GM21619 (cell line): ENCODE measurements at regions not wholly inside any gene's neighbourhood (a gene's known extent, or its start where the extent isn't known, plus 50 kb on each side); places are given as distances from the start of the nearest gene placed in this dataset.

Source experiments
- ATAC-seq: cut with Tn5 transposase; IDR thresholded peaks from one replicate; pipeline ENCODE4 v1.9.1; 2021; ENCODE audit not compliant: unreplicated experiment

DNA sequence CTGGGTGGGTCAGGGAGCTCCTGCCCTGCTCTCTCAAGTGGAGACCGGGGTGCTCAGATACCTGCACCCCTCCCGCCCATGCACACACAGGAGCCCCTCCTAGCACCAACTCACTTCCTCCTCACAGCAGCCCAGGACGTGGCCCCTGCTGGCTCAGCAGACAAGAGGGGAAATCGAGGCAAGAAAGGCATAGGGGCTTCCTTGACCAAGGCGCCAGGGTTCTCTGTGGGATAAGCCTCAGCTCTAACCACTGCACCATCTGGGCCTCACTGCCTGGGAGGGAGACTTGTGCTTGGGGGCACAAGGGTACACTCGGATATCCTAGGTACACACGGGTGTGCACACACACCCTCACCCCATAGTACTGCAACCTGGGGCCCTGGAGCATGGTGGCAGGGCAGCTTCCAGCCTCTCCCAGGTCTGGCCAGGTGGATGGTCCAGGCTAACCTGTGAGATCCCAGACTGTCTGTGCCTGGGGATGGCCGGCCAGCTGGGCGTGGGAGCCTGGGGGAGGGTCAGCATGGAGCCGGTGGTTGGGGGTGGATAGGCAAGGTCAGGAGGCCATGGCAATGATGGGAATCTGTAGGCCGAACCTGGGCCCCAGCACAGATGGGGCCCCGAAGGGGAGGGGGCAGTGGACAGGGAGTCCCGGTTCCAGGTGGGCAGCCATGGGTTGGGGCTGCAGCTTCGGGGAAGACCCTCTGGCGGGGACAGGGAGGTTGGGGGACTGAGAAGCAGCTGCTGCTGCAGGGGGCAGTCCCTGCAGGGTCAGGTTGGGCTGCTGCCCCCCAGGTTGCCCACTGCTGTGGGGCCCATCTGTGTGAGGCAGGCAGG is 312.4 kb downstream of the TMEM121 start:
- ATAC-seq, result no peak

GRCh38 chr14:105839425-105840265 is 313.3 kb downstream of the TMEM121 start:
- ATAC-seq, result no peak

DNA sequence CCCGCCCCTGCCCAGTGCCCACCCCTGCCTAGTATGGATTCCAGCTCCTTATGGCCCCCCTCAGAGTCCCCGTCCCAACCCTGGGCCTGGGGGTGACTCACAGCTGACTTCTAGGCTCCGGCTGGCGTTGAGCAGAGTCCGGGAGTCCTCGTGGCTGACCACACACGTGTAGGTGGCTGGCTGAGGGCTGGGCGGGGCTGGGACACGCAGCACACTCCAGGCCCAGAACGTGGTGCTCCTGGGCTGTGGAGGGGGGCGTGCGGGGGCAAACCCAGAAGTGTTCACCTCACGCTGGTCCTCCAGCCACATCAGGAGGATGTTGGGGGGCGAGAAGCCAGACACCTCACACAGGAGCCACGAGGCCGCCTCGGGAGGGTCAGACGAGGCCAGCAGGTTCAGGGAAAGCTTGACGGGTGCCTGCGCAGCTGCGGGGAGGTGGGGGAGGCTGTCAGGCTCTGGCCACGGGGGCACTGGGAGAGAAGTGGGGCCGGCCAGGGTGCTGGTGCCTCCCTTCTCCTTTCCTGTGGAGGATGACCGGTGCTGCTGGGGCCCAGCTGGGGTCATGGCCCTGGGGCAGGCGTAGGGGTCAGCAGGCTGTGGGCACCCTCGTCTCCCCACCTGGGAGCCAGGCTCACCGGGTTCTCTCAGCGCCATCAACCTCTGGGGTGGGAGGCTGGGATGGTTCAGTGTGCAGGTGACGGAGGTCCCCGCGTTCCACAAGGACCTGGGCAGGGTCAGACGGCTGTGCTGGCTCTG is 314.1 kb downstream of the TMEM121 start:
- ATAC-seq, result no peak

GRCh38 chr14:105841022-105842009 is 314.9 kb downstream of the TMEM121 start:
- ATAC-seq, result no peak

GRCh38 chr14:105842105-105842504 is 315.7 kb downstream of the TMEM121 start:
- no peak for ATAC-seq

DNA sequence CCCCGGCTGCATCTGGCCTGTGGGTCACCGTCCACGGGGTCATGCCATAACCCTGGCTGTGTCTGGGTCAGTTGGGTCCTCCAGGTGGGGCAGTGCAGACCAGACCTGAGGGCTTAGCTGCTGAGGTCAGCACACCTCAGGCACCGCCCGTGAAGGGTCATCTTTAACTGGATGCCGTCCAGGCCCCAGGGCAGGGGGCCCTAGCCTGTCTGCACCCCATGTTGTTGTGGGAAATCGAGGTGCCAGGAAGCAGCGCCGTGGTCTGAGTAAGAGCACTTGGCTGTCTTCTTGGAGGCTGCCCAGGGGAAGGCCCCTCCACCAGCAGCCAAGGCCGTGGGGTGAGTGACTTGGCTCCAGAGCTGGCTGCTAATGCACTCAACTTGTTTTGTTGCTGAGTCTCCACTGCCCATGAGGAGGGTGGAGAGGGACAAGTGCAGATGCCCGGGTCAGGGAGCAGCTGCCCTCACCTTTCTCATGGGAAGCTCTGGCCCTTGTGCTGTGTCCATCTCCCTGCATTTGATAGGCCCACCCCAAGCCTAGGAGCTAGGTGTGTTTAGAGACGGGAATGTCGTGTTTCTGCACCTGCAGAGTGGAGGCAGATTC is 317.2 kb downstream of the TMEM121 start:
- no peak for ATAC-seq

DNA sequence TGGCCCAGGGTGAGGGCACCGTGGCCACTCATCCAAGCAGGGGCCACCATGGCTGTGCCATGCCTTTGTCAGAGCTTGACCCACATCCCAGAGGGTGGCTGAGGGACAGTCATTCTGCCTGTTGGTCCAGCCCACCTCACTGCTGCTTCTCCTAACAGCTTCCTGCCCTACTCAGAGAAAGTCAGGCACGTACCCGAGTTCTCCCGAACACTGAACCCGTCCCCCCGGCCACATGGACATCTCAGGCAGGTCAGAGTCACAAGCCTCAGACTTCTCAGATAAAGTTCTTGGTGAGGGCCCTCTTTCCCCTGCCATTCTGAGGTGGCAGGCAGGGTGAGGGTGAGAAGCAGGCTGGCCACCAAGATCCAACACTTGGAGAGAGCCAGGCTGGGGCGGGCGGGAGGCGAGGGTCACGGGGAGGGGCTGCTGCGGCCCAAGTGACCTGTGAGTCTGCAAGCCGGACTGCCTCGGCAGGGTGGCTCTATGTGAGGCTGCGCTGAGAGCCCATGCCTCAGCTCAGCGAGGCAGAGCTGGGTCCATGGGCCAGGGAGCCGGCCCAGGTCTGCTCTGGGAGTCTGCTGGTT is 317.8 kb downstream of the TMEM121 start:
- no peak for ATAC-seq

DNA sequence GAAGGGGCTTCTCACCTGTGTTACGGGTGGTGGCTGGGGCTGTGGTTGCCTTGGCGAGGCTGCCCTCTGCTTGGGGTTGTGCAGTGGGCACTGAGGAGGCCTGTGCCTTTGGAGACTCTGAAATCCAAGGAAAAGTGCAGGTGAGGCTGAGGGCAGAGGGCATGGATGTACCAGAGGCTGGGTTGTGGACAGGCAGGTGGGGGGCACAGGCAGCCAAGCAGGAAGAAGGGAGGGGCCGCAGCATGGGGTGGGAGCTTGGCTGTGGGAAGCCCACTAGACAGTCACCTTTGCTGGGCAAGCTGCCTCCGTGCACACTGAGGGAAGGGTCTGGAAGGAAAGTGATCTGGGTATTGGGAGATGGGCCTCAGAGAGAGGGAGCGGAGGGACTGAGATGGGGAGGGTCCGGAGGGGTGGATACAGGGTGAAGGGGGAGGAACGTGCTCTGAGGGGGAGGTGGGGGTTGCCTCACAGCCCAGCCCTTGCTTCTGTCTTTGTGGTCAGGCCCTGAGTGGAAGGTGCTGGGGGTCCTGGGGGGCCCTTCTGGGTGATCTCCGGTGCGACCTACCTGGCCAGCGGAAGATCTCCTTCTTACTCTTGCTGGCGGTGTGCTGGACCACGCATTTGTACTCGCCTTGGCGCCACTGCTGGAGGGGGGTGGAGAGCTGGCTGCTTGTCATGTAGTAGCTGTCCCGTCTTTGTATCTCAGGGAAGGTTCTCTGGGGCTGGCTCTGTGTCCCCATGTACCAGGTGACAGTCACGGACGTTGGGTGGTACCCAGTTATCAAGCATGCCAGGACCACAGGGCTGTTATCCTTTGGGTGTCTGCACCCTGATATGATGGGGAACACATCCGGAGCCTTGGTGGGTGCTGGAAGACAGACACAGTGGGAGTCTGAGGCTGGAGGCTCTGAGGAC is 318.7 kb downstream of the TMEM121 start:
- ATAC-seq, result no peak

GRCh38 chr14:105845725-105846309 is 319.4 kb downstream of the TMEM121 start:
- no peak for ATAC-seq

DNA sequence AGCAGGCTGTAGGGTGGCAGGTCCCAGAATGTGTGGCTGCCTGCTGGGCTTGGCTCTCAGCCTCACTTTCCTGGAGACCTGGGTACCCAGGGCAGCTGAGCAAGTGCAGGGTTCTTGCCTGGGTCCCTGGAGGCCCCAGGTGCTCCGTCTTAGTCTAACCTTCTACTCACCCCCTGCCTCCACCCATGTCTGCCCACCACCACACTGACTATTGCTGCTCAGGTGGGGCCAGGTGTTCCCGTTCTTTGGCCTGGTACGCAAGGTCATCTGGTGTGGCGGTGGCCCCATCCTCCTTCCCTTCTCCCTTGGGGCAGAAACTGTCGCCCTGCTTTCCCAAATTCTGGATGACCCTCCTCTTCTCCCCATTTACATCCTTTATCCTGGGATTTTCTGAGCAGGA is 319.9 kb downstream of the TMEM121 start:
- ATAC-seq, result no peak

- no peak for ATAC-seq
These were observed 321.0 kb downstream of the TMEM121 start for GRCh38 chr14:105847400-105847799.

DNA sequence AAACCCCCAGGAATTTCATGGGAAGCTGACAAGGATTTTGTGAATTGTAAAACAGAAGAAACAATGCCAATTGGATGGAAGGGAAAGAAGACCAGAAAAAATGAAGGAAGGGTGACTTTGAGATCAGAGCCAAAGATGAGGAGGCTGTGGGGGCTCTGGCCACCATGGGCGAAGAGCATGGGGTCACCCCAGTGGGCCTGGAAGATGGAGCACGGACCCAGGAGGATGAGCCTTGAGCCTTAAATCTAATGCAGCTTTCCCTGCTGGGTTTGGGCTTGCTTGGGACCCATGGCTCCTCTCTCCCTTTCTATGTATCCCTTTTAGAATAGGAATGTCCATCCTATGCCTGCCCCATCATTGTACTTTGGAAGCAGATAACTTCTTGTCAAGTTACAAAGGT is 322.2 kb downstream of the TMEM121 start:
- ATAC-seq, result no peak

DNA sequence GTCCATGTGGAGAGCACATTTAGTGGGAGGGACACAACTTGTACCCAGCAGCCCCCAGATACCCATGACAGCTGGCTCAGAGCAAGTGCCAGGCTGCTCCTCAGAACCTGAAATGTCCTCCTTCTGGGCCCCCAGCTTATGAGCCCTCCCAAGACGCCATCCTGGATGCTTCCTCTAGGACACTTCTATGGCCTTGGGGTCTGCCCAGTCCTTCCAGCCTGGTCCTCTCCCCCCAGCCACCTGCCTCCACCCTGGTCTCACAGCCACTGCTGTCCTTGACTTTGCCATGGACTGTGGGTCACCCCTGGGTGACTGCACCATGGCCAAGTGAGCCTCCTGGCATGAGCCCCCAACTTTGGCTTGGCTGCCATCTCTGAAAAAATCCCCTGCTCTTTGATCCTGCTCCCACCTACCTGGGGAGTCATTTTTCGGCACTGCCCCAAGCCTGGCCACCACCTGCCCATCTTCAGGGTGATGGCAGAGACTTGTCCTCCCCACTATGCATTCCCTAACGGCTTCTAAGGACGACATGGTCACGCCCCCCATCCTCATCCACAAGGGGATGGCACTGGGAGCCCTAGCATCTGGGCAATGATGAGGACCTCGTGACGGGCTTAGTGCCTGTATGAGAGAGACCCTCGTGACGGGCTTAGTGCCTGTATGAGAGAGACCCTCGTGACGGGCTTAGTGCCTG is 323.7 kb downstream of the TMEM121 start:
- no peak for ATAC-seq

- ATAC-seq, result no peak
These were observed 324.6 kb downstream of the TMEM121 start for GRCh38 chr14:105850853-105851581.

DNA sequence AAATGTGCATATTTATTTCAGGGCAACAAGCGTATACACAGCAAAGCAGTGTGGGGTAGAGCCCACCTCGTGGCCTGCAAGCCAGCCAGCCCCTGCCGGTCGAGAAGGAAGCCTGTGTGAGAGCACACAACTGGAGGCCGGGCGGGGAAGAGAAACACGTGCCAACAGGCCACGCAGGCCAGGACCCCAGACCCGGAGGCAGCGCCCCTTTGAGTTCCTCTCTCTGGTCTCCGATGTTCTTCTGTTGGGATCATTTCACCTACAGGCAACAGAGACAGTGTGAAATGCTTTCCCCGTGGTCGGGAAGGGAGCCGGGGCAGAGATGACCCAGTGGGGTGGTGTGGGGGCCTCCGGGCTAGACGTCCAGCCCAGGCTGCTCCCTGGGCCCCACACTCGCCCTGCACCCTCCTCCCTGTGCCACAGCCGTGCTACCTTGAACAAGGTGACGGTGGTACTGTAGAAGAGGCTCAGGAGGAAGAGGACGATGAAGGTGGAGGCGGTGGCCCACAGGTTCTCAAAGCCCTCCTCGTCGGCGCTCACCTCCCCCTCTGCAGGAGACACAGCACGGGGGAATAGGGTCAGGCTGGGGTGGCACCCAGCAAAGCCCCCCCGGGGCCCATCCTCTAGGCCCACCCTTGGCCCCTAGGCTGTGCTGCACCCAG is 325.5 kb downstream of the TMEM121 start:
- no peak for ATAC-seq

DNA sequence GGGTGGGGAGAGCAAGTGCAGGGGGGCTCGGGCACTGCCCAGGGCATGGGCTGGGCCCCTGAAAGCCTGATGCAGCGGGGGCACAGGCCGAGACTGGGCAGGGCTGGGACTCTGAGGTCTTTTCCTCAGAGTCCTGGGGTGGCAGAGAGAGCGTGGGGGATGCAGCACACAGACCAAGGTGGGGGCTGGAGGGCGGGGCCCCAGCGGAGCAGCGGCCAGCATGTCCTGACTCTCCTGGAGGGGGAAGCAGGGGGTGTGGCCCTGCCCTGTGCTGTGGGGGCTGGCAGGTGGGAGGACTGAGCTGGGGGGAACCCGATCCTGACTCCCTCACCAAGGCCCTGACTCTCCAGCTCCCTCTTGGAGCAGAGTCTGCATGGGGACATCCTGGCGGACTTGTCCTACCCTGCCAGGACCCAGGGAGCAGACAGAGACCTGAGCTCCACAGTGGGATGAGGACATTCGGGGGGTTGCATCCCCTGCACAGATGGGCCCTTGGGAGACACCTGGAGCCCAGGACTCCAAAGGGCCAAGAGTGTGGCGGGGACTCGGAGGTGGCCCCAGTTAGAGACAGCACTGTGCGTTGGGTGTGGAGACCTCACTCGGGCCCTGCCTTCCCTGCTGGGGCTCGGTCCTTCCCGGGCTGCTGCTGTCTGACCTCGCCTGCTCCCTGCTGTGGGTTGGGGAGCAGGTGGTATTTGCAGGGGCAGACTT is 326.1 kb downstream of the TMEM121 start:
- no peak for ATAC-seq
